Chondrocyte (in vitro differentiated cells): ENCODE measurements at regions not wholly inside any gene's neighbourhood (a gene's known extent, or its start where the extent isn't known, plus 50 kb on each side); places are given as distances from the start of the nearest gene placed in this dataset.

Experiments used
- DNase-seq: peaks from one replicate; pipeline ENCODE4 v3.0.0; 2021; ENCODE audit warnings: mixed read lengths, low spot score
- H3K27ac Mint-ChIP-seq: one replicate; pipeline ENCODE4 v1.8.0; 2021; ENCODE audit warnings: mild to moderate bottlenecking, moderate library complexity, mixed read lengths; ENCODE audit not compliant: unreplicated experiment
- H3K27me3 Mint-ChIP-seq: 2 replicates; pipeline ENCODE4 v1.8.0; 2021; ENCODE audit warnings: low read depth, mixed read lengths
- H3K36me3 Mint-ChIP-seq: 2 replicates; pipeline ENCODE4 v1.8.0; 2021; ENCODE audit warnings: low read depth, mixed read lengths
- H3K4me1 Mint-ChIP-seq: 2 replicates; pipeline ENCODE4 v1.8.0; 2021; ENCODE audit warnings: low read depth, mild to moderate bottlenecking, mixed read lengths
- H3K4me3 Mint-ChIP-seq: one replicate; pipeline ENCODE4 v1.8.0; 2021; ENCODE audit warnings: mild to moderate bottlenecking, moderate library complexity, mixed read lengths; ENCODE audit not compliant: unreplicated experiment
- H3K9me3 Mint-ChIP-seq: 2 replicates; pipeline ENCODE4 v1.8.0; 2021; ENCODE audit warnings: low read depth, mixed read lengths
- CTCF ChIP-seq: fragments of 200-600 bp; sonication (generic); IDR thresholded peaks from 2 replicates; pipeline ENCODE4 v1.5.0; 2021; ENCODE audit warnings: antibody characterized with exemption, mild to moderate bottlenecking, moderate library complexity

GRCh38 chr6:16058201-16058928 lies 70.5 kb upstream of the MYLIP start:
- no peak for TF ChIP-seq CTCF
- no peaks in the 10 kb centered on the region for H3K4me1 Mint-ChIP-seq
- no peak for DNase-seq
- no peak overlapping the region for H3K4me3 Mint-ChIP-seq
- H3K36me3 Mint-ChIP-seq = no peaks in the 10 kb centered on the region
- H3K27me3 Mint-ChIP-seq = no peaks in the 10 kb centered on the region
- no peaks in the 10 kb centered on the region for H3K9me3 Mint-ChIP-seq
- H3K27ac Mint-ChIP-seq = no peak overlapping the region

- Mint-ChIP-seq H3K27ac (no peak overlapping the region), H3K4me1 (no peaks in the 10 kb centered on the region), H3K4me3 (no peak overlapping the region)
Measured at GRCh38 chr6:16057446-16057845, 71.4 kb upstream of the MYLIP start.

DNA sequence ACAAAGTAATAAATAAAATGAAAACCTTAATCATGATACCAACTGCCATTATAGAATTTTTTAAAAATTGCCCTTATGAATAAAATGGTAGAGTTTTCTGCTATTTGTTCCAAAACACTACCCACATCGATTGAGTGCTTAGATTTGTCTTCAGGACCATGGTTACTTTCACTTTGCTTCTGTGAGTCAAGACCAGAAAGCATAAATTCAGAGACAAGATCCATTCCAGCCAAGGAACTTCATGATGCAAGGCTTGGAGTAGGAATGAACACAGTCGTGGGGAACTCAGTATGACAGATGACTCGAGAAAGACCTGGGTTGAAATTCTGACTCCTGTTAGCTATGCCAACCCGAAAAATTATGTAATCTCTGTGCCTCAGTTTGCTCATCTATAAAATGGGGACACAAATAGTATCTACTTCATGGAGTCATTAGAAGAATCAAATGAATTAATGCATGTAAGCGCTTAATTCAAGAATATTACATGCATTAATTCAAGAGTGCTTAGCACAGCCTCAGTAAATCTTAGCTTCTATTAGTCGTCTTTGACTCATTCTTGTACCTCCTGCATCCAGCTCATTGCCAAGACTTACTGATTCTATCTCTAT lies 72.5 kb upstream of the MYLIP start:
- Mint-ChIP-seq H3K4me3 (no peak overlapping the region), H3K36me3 (no peaks in the 10 kb centered on the region), H3K4me1 (no peaks in the 10 kb centered on the region), H3K9me3 (no peaks in the 10 kb centered on the region), H3K27me3 (no peaks in the 10 kb centered on the region), H3K27ac (no peak overlapping the region)
- no peak for TF ChIP-seq CTCF
- no peak for DNase-seq

More at GRCh38 chr6:16057446-16057845, 71.4 kb upstream of the MYLIP start:
- no peaks in the 10 kb centered on the region for H3K9me3 Mint-ChIP-seq
- TF ChIP-seq CTCF = no peak
- no peaks in the 10 kb centered on the region for H3K27me3 Mint-ChIP-seq
- no peaks in the 10 kb centered on the region for H3K36me3 Mint-ChIP-seq
- no peak for DNase-seq

- H3K4me1 Mint-ChIP-seq = no peaks in the 10 kb centered on the region
- no peak for TF ChIP-seq CTCF
- no peaks in the 10 kb centered on the region for H3K9me3 Mint-ChIP-seq
- H3K27ac Mint-ChIP-seq = no peak overlapping the region
- no peaks in the 10 kb centered on the region for H3K36me3 Mint-ChIP-seq
- no peak for DNase-seq
- no peak overlapping the region for H3K4me3 Mint-ChIP-seq
- H3K27me3 Mint-ChIP-seq = no peaks in the 10 kb centered on the region
Measured at GRCh38 chr6:16055852-16056251, 73.0 kb upstream of the MYLIP start.

DNA sequence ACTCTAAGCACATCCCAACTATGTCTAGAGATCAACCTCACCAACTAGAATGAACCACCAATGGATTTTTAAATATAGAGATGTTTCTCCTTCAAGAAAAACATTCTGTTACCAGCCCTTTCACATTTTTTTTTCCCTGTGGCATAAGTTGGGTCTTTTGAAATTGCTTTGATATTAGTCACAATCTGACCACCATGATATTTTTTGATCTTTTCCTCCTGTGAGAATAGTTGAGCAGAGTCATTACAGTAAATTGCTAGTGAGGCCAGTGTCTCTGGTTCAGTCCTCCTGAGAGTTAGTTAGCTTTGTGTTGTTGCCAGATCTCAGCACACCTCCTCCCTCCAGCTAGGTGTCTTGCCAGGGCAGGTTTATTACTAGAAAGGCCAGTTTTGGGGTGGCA lies 79.7 kb upstream of the MYLIP start:
- TF ChIP-seq CTCF = no peak
- Mint-ChIP-seq H3K4me3 (no peak overlapping the region), H3K4me1 (peaks cover 7% of the 10 kb centered on the region), H3K9me3 (no peaks in the 10 kb centered on the region), H3K27ac (peak overlapping the region; percentile 67), H3K36me3 (no peaks in the 10 kb centered on the region), H3K27me3 (no peaks in the 10 kb centered on the region)
- no peak for DNase-seq
